ENCODE measurements at regions not wholly inside any gene's neighbourhood (a gene's known extent, or its start where the extent isn't known, plus 50 kb on each side); places are given as distances from the start of the nearest gene placed in this dataset.

DNA sequence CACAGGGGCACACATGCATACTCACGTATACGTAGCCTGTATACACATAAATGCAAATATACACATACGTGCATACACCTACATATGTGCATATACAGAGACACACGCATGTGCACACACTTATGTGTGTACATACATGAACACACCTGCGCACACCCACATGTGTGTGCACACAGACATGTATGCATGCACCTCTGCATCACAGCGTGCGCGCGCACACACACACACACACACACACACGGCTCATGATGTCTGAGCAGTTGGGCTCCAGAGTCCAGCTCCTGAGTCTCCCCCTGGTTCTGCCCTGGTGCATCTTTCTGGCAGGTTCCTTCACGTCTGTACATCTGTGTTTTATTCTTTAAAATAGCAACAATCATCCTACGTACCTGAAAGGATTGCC is 600.5 kb downstream of the NPHP4 start:
- TF ChIP-seq, protein P1, sequence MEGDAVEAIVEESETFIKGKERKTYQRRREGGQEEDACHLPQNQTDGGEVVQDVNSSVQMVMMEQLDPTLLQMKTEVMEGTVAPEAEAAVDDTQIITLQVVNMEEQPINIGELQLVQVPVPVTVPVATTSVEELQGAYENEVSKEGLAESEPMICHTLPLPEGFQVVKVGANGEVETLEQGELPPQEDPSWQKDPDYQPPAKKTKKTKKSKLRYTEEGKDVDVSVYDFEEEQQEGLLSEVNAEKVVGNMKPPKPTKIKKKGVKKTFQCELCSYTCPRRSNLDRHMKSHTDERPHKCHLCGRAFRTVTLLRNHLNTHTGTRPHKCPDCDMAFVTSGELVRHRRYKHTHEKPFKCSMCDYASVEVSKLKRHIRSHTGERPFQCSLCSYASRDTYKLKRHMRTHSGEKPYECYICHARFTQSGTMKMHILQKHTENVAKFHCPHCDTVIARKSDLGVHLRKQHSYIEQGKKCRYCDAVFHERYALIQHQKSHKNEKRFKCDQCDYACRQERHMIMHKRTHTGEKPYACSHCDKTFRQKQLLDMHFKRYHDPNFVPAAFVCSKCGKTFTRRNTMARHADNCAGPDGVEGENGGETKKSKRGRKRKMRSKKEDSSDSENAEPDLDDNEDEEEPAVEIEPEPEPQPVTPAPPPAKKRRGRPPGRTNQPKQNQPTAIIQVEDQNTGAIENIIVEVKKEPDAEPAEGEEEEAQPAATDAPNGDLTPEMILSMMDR (IDR thresholded peaks at IDR 0.05; ENCODE audit: low read depth, low read length, poor library complexity, severe bottlenecking): no peak
- no peak for TF ChIP-seq EZH2phosphoT487 (IDR thresholded peaks at IDR 0.05; ENCODE audit: borderline replicate concordance, low read length)

Measured in DOHH2 (cell line).